ENCODE measurements at regions not wholly inside any gene's neighbourhood (a gene's known extent, or its start where the extent isn't known, plus 50 kb on each side); places are given as distances from the start of the nearest gene placed in this dataset.

DNA sequence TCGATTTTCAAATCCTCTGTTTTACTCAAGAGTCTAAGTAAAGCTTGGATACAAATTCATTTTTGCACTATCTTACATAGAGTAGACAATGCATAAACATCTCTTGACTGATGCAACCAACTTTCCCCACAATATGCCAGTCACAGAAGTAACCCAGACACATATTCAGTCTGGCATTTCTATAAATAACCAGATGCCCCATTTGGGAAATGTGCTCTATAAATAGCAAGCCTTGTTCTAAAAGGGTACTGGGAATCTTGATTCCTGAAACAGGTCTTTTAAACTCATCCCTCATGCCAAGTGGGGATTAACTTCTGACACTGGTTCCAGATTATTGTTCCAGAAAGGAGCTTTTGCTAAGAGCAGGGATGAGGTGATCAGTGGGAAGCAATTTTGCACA is 411.7 kb downstream of the EPM2A start:
- H3K36me3 Mint-ChIP-seq (ENCODE audit: low read depth, unreplicated experiment), result no peaks in the 10 kb centered on the region
- no peaks in the 10 kb centered on the region for H3K9me3 Mint-ChIP-seq (ENCODE audit: unreplicated experiment)
- DNase-seq (ENCODE audit: low spot score), result no peak
- no peak overlapping the region for H3K27ac Mint-ChIP-seq (ENCODE audit: unreplicated experiment)
- no peaks in the 10 kb centered on the region for H3K4me1 Mint-ChIP-seq (ENCODE audit: unreplicated experiment)
- TF ChIP-seq CTCF (IDR thresholded peaks at IDR 0.05; ENCODE audit: unreplicated experiment), result no peak
- H3K4me3 Mint-ChIP-seq (ENCODE audit: unreplicated experiment), result no peak overlapping the region
- H3K27me3 Mint-ChIP-seq (ENCODE audit: unreplicated experiment), result no peaks in the 10 kb centered on the region

- Mint-ChIP-seq H3K4me3 (ENCODE audit: unreplicated experiment) (no peak overlapping the region), H3K4me1 (ENCODE audit: unreplicated experiment) (no peaks in the 10 kb centered on the region), H3K9me3 (ENCODE audit: unreplicated experiment) (no peaks in the 10 kb centered on the region), H3K36me3 (ENCODE audit: low read depth, unreplicated experiment) (no peaks in the 10 kb centered on the region), H3K27ac (ENCODE audit: unreplicated experiment) (no peak overlapping the region), H3K27me3 (ENCODE audit: unreplicated experiment) (no peaks in the 10 kb centered on the region)
- DNase-seq (ENCODE audit: low spot score), result no peak
- no peak for TF ChIP-seq CTCF (IDR thresholded peaks at IDR 0.05; ENCODE audit: unreplicated experiment)
Observed at GRCh38 chr6:145327586-145327985, 407.7 kb downstream of the EPM2A start.

DNA sequence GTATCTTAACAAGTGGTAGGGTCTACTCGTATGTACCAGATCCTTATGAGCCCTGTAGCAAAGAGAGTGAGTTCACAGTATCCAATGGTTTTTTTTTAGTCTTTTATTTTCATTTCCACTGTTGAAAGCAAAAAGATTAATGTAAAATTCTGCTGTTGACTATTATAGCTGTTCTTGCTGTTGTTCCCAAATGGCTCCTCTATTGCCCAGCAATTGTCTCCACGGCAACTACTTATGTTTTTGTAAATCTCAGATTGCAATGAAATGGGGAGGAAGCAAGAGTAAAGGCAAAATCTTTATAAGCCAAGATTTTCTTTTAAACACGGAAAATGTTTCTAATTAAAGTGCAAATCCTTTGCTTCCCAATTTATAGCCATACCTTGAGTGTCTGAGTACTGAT is 406.1 kb downstream of the EPM2A start:
- Mint-ChIP-seq H3K4me3 (ENCODE audit: unreplicated experiment) (no peak overlapping the region), H3K4me1 (ENCODE audit: unreplicated experiment) (no peaks in the 10 kb centered on the region), H3K27ac (ENCODE audit: unreplicated experiment) (no peak overlapping the region), H3K27me3 (ENCODE audit: unreplicated experiment) (no peaks in the 10 kb centered on the region), H3K9me3 (ENCODE audit: unreplicated experiment) (no peaks in the 10 kb centered on the region), H3K36me3 (ENCODE audit: low read depth, unreplicated experiment) (no peaks in the 10 kb centered on the region)
- no peak for DNase-seq (ENCODE audit: low spot score)
- TF ChIP-seq CTCF (IDR thresholded peaks at IDR 0.05; ENCODE audit: unreplicated experiment), result no peak

GRCh38 chr6:145331066-145331465 is 404.3 kb downstream of the EPM2A start:
- no peak for DNase-seq (ENCODE audit: low spot score)
- Mint-ChIP-seq H3K36me3 (ENCODE audit: low read depth, unreplicated experiment) (no peaks in the 10 kb centered on the region), H3K27ac (ENCODE audit: unreplicated experiment) (no peak overlapping the region), H3K4me3 (ENCODE audit: unreplicated experiment) (no peak overlapping the region), H3K27me3 (ENCODE audit: unreplicated experiment) (no peaks in the 10 kb centered on the region), H3K9me3 (ENCODE audit: unreplicated experiment) (no peaks in the 10 kb centered on the region), H3K4me1 (ENCODE audit: unreplicated experiment) (no peaks in the 10 kb centered on the region)
- TF ChIP-seq CTCF (IDR thresholded peaks at IDR 0.05; ENCODE audit: unreplicated experiment), result no peak

DNA sequence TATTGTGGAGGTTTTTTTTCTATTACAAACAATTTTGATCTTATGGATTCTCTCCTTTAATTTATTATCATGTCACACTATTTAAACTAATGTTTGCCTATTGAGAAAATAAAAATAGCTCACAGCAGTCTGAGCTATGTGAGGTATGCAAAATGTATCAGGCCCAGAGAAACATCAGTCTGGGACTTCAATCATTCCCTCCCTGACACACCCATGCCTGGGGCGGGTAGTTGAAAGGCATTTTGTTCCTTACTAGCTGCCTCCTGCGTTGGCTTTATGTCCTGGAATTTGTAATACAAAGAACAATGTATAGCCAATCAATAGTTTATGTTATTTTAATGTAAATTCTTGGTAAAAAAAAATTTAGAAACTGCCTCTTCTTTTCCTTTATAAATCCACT is 403.3 kb downstream of the EPM2A start:
- Mint-ChIP-seq H3K4me3 (ENCODE audit: unreplicated experiment) (no peak overlapping the region), H3K27me3 (ENCODE audit: unreplicated experiment) (no peaks in the 10 kb centered on the region)

More for the DNA sequence above, 403.3 kb downstream of the EPM2A start:
- Mint-ChIP-seq H3K9me3 (ENCODE audit: unreplicated experiment) (no peaks in the 10 kb centered on the region), H3K27ac (ENCODE audit: unreplicated experiment) (no peak overlapping the region), H3K36me3 (ENCODE audit: low read depth, unreplicated experiment) (no peaks in the 10 kb centered on the region), H3K4me1 (ENCODE audit: unreplicated experiment) (no peaks in the 10 kb centered on the region)
- no peak for DNase-seq (ENCODE audit: low spot score)
- TF ChIP-seq CTCF (IDR thresholded peaks at IDR 0.05; ENCODE audit: unreplicated experiment), result no peak

Measured in endothelial cell (in vitro differentiated cells).